ENCODE measurements at regions not wholly inside any gene's neighbourhood (a gene's known extent, or its start where the extent isn't known, plus 50 kb on each side); places are given as distances from the start of the nearest gene placed in this dataset.

GRCh38 chr21:16013570-16013969 is 283.8 kb downstream of the USP25 start:
- Histone ChIP-seq H3K4me1 (ENCODE audit: control insufficient read depth in 5 of 5, insufficient read depth in 5 of 5, low read length in 5 of 5) (no peaks in the 10 kb centered on the region), H3K9me3 (ENCODE audit: control insufficient read depth in 4 of 4, insufficient read depth in 3 of 4, low read length in 3 of 4) (peaks cover 0 to 4% (median 0%) of the 10 kb centered on the region in 4 donors), H3K27ac (ENCODE audit: low read depth in 1 of 2, low read length in 1 of 2) (no peak overlapping the region), H3K27me3 (ENCODE audit: control insufficient read depth in 3 of 3, insufficient read depth in 3 of 3, low read length in 2 of 3) (no peaks in the 10 kb centered on the region), H3K9ac (ENCODE audit: insufficient read depth in 1 of 2, low read length in 2 of 2) (no peak overlapping the region), H3K36me3 (ENCODE audit: control insufficient read depth in 4 of 4, insufficient read depth in 4 of 4, low read length in 4 of 4) (no peaks in the 10 kb centered on the region), H3K4me3 (no peak overlapping the region)
- 38 to 63% methylated on average over 2 of the region's 2 CpGs for WGBS, 2 donors
- TF ChIP-seq, protein P1, sequence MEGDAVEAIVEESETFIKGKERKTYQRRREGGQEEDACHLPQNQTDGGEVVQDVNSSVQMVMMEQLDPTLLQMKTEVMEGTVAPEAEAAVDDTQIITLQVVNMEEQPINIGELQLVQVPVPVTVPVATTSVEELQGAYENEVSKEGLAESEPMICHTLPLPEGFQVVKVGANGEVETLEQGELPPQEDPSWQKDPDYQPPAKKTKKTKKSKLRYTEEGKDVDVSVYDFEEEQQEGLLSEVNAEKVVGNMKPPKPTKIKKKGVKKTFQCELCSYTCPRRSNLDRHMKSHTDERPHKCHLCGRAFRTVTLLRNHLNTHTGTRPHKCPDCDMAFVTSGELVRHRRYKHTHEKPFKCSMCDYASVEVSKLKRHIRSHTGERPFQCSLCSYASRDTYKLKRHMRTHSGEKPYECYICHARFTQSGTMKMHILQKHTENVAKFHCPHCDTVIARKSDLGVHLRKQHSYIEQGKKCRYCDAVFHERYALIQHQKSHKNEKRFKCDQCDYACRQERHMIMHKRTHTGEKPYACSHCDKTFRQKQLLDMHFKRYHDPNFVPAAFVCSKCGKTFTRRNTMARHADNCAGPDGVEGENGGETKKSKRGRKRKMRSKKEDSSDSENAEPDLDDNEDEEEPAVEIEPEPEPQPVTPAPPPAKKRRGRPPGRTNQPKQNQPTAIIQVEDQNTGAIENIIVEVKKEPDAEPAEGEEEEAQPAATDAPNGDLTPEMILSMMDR (IDR thresholded peaks at IDR 0.05; ENCODE audit: control extremely low read depth, extremely low read depth): no peak
- DNase-seq (peak in 1 of 3 donors; percentile 23), ATAC-seq (ENCODE audit: insufficient read depth, low FRiP score) (no peak)

DNA sequence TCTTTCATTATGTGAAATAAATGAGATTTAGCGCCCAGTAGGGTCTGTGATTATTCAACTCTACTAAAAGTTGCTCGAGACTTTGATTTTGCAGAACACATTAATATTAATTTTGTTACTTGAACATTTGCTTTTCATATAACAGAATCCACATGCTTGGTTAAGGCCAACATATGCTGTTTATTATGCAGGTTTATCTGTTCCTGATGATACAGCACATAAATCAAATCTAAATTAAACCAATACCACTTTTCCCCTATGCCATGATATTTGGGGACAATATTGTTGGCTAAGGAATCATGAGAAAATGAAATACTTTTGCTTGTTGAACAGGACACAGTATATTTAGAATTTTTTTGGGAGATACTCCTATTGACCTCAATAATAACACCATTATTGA is 291.1 kb downstream of the USP25 start:
- Histone ChIP-seq H3K4me1 (ENCODE audit: control insufficient read depth in 5 of 5, insufficient read depth in 5 of 5, low read length in 5 of 5) (no peaks in the 10 kb centered on the region), H3K27me3 (ENCODE audit: control insufficient read depth in 3 of 3, insufficient read depth in 3 of 3, low read length in 2 of 3) (no peaks in the 10 kb centered on the region), H3K4me3 (no peak overlapping the region), H3K27ac (ENCODE audit: low read depth in 1 of 2, low read length in 1 of 2) (no peak overlapping the region), H3K9ac (ENCODE audit: insufficient read depth in 1 of 2, low read length in 2 of 2) (no peak overlapping the region), H3K9me3 (ENCODE audit: control insufficient read depth in 4 of 4, insufficient read depth in 3 of 4, low read length in 3 of 4) (no peaks in the 10 kb centered on the region), H3K36me3 (ENCODE audit: control insufficient read depth in 4 of 4, insufficient read depth in 4 of 4, low read length in 4 of 4) (no peaks in the 10 kb centered on the region)
- ATAC-seq (ENCODE audit: insufficient read depth, low FRiP score) (no peak), DNase-seq (no peak)
- TF ChIP-seq, protein P1 (IDR thresholded peaks at IDR 0.05; ENCODE audit: control extremely low read depth, extremely low read depth): no peak
- 91% methylated on average over 2 of the region's 2 CpGs for WGBS, 2 donors

GRCh38 chr21:16022116-16022515 is 292.3 kb downstream of the USP25 start:
- WGBS, 2 donors: 93 to 95% methylated on average over 4 of the region's 4 CpGs
- Histone ChIP-seq H3K4me1 (ENCODE audit: control insufficient read depth in 5 of 5, insufficient read depth in 5 of 5, low read length in 5 of 5) (no peaks in the 10 kb centered on the region), H3K27me3 (ENCODE audit: control insufficient read depth in 3 of 3, insufficient read depth in 3 of 3, low read length in 2 of 3) (no peaks in the 10 kb centered on the region), H3K36me3 (ENCODE audit: control insufficient read depth in 4 of 4, insufficient read depth in 4 of 4, low read length in 4 of 4) (no peaks in the 10 kb centered on the region), H3K4me3 (no peak overlapping the region), H3K27ac (ENCODE audit: low read depth in 1 of 2, low read length in 1 of 2) (no peak overlapping the region), H3K9ac (ENCODE audit: insufficient read depth in 1 of 2, low read length in 2 of 2) (no peak overlapping the region), H3K9me3 (ENCODE audit: control insufficient read depth in 4 of 4, insufficient read depth in 3 of 4, low read length in 3 of 4) (no peaks in the 10 kb centered on the region)
- TF ChIP-seq, protein P1 (IDR thresholded peaks at IDR 0.05; ENCODE audit: control extremely low read depth, extremely low read depth): no peak
- DNase-seq (no peak), ATAC-seq (ENCODE audit: insufficient read depth, low FRiP score) (no peak)

DNA sequence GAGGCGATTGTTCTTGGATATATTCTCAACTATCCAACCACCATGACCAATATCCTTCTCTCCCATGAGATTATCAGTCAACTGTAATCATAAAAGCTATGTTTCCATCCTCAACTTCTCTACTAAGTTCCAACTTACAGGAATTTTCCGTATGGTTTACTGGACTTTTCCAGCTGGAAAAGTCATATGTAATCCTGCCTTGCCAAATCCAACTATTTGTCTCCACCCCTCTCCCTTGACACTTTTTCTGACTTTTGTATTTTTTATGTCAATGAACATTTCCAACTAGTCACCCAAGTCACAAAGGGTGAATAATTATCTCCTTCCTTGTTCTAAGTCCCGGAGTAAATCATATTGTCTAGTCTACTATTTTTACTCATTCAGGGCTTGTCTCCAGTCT is 293.1 kb downstream of the USP25 start:
- TF ChIP-seq, protein P1 (IDR thresholded peaks at IDR 0.05; ENCODE audit: control extremely low read depth, extremely low read depth): no peak

More for the DNA sequence above, 293.1 kb downstream of the USP25 start:
- DNase-seq: no peak
- no peak for ATAC-seq (ENCODE audit: insufficient read depth, low FRiP score)
- H3K36me3 ChIP-seq (ENCODE audit: control insufficient read depth in 4 of 4, insufficient read depth in 4 of 4, low read length in 4 of 4): no peaks in the 10 kb centered on the region
- WGBS, 2 donors: 71 to 76% methylated on average over 3 of the region's 3 CpGs
- H3K9ac ChIP-seq (ENCODE audit: insufficient read depth in 1 of 2, low read length in 2 of 2): no peak overlapping the region
- H3K27me3 ChIP-seq (ENCODE audit: control insufficient read depth in 3 of 3, insufficient read depth in 3 of 3, low read length in 2 of 3): no peaks in the 10 kb centered on the region
- H3K4me3 ChIP-seq: no peak overlapping the region
- H3K27ac ChIP-seq (ENCODE audit: low read depth in 1 of 2, low read length in 1 of 2): no peak overlapping the region
- H3K4me1 ChIP-seq (ENCODE audit: control insufficient read depth in 5 of 5, insufficient read depth in 5 of 5, low read length in 5 of 5): no peaks in the 10 kb centered on the region
- H3K9me3 ChIP-seq (ENCODE audit: control insufficient read depth in 4 of 4, insufficient read depth in 3 of 4, low read length in 3 of 4): no peaks in the 10 kb centered on the region

Measured in lung (tissue), 11 donors.